PFSK-1 (cell line): ENCODE measurements at regions not wholly inside any gene's neighbourhood (a gene's known extent, or its start where the extent isn't known, plus 50 kb on each side); places are given as distances from the start of the nearest gene placed in this dataset.

Experiments used
- FOXP2 ChIP-seq: optimal IDR thresholded peaks from 2 replicates; pipeline ENCODE3; 2011; ENCODE audit warnings: borderline replicate concordance, control low read depth, inconsistent platforms; ENCODE audit not compliant: insufficient read depth; ENCODE audit errors: extremely low read length, extremely low read depth
- POLR2AphosphoS5 ChIP-seq: IDR thresholded peaks from 2 replicates; pipeline ENCODE4 v1.6.1; 2012; ENCODE audit warnings: low read depth, mild to moderate bottlenecking, control low read depth, low read length, moderate library complexity
- SIN3A ChIP-seq: IDR thresholded peaks from 2 replicates; pipeline ENCODE4 v1.6.1; 2012; ENCODE audit warnings: mild to moderate bottlenecking, low read length, moderate library complexity, borderline replicate concordance; ENCODE audit not compliant: insufficient read depth
- TAF1 ChIP-seq: IDR thresholded peaks from 2 replicates; pipeline ENCODE4 v1.6.1; 2012; ENCODE audit warnings: low read length, control low read depth, borderline replicate concordance; ENCODE audit not compliant: insufficient read depth
- TF ChIP-seq, protein P1 (sequence below), 2 experiments: IDR thresholded peaks; 2 replicates each; pipeline versions ENCODE4 v1.6.1 to v1.8.0; 2011 to 2012; ENCODE audit warnings: low read depth in 2 of 2, low read length in 2 of 2, control low read depth in 1 of 2, inconsistent platforms in 1 of 2, mild to moderate bottlenecking in 1 of 2, moderate library complexity in 1 of 2; ENCODE audit not compliant: insufficient read depth in 1 of 2

- TF ChIP-seq, protein P1, sequence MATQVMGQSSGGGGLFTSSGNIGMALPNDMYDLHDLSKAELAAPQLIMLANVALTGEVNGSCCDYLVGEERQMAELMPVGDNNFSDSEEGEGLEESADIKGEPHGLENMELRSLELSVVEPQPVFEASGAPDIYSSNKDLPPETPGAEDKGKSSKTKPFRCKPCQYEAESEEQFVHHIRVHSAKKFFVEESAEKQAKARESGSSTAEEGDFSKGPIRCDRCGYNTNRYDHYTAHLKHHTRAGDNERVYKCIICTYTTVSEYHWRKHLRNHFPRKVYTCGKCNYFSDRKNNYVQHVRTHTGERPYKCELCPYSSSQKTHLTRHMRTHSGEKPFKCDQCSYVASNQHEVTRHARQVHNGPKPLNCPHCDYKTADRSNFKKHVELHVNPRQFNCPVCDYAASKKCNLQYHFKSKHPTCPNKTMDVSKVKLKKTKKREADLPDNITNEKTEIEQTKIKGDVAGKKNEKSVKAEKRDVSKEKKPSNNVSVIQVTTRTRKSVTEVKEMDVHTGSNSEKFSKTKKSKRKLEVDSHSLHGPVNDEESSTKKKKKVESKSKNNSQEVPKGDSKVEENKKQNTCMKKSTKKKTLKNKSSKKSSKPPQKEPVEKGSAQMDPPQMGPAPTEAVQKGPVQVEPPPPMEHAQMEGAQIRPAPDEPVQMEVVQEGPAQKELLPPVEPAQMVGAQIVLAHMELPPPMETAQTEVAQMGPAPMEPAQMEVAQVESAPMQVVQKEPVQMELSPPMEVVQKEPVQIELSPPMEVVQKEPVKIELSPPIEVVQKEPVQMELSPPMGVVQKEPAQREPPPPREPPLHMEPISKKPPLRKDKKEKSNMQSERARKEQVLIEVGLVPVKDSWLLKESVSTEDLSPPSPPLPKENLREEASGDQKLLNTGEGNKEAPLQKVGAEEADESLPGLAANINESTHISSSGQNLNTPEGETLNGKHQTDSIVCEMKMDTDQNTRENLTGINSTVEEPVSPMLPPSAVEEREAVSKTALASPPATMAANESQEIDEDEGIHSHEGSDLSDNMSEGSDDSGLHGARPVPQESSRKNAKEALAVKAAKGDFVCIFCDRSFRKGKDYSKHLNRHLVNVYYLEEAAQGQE (IDR thresholded peaks at IDR 0.05; ENCODE audit: insufficient read depth in 1 of 2, low read depth in 2 of 2, low read length in 2 of 2), result no peak
- no peak for TF ChIP-seq FOXP2
- TF ChIP-seq SIN3A, result no peak
- no peak for TF ChIP-seq TAF1
- no peak for TF ChIP-seq POLR2AphosphoS5
These were observed 118.8 kb upstream of the PCDH18 start for GRCh38 chr4:137651128-137651527.

DNA sequence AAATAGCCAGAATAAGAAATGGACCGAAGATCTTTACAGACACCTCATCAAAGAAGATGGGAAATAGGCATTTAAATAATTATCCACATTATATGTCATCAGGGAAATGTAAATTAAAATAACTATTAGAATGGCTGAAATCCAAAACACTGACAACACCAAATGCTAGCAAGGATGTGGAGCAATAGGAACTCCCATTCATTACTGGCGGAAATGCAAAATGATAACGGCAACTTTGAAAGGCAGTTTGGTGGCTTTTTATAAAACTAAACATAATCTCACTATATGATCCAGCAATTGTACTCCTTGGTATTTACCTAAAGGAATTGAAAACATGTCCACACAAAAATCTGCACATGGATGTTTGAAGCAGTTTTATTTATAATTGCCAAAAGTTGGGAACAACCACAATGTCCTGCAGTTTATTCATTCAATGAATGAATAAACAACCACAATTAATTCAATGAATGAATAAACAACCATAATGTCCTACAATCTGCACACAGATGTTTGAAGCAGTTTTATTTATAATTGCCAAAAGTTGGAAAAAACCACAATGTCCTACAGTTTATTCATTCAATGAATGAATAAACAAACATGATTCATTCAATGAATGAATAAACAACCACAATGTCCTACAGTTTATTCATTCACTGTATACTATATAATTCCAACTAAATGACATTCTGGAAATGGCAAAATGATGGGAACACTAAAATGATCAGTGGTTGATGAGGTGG, 117.6 kb upstream of the PCDH18 start:
- TF ChIP-seq POLR2AphosphoS5 (no peak), TAF1 (no peak), FOXP2 (no peak), SIN3A (no peak)
- TF ChIP-seq, protein P1 (IDR thresholded peaks at IDR 0.05; ENCODE audit: insufficient read depth in 1 of 2, low read depth in 2 of 2, low read length in 2 of 2), result no peak

DNA sequence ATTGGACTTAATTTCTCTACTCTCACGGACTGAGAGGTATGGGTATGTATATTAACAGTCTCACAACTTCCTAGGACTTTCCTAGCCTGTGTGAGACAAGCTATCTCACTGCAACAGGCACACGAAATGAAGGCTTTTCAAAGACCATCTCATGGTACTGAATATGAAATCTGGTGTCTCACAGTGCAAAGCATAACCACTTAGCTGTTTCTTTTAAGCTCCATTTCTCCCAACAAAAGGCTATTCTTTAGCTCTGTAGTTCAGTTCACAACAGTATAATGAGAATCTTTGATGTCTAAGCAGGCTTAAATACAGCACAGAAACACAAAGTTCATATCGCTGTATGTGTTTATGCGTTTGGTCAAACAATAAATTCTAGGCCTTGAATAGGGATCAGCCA, 116.2 kb upstream of the PCDH18 start:
- TF ChIP-seq SIN3A (no peak), FOXP2 (no peak), POLR2AphosphoS5 (no peak), TAF1 (no peak)
- TF ChIP-seq, protein P1 (IDR thresholded peaks at IDR 0.05; ENCODE audit: insufficient read depth in 1 of 2, low read depth in 2 of 2, low read length in 2 of 2), result no peak

DNA sequence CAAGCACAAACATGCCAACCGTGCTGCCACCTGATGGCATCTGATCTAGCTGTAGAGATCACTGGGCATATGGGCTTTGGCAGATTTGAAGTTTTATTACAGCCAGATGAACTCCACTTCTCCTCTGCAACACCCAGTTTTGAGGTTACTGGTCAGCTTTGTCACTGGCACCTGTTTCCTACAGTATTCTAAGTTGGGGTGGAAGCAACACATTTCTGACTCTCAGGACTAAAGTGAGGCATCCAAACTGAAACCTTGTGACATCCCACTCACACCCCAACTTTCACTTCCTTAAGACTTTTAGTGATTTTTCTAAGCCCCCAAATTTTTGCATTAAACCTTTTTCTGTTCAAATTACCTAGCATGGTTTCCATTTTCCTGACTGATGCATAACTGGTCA, 115.1 kb upstream of the PCDH18 start:
- no peak for TF ChIP-seq FOXP2

DNA sequence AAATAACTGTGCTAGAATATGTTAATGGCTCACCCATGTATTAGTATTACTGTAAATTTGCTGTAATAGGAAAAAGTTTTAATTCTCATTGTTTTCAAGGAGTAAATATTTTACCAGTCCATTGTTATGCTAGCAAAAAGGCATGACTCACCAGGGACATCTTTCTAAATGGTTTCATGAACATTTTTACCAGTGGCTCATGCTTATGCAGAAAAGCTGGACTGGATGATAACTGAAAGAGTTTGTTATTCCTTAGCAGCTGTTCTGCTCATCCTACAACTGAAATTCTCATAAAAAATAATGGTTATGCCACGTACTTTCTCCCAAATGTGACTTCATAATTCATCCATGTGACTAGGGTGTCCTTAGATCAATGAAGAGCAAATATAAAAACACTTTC, 111.9 kb upstream of the PCDH18 start:
- TF ChIP-seq POLR2AphosphoS5, result no peak
- no peak for TF ChIP-seq FOXP2
- TF ChIP-seq, protein P1 (IDR thresholded peaks at IDR 0.05; ENCODE audit: insufficient read depth in 1 of 2, low read depth in 2 of 2, low read length in 2 of 2), result no peak
- TF ChIP-seq TAF1, result no peak
- TF ChIP-seq SIN3A, result no peak
